Stimulated activated CD8-positive, alpha-beta memory T cell treated with anti-CD3 and anti-CD28 coated beads, Interleukin-7, amount 100 ng/mL, for 48 hours (primary cell): ENCODE measurements at regions not wholly inside any gene's neighbourhood (a gene's known extent, or its start where the extent isn't known, plus 50 kb on each side); places are given as distances from the start of the nearest gene placed in this dataset.

Experiments
- DNase-seq, 2 donors: peaks; one replicate each; pipeline ENCODE4 v3.0.0-alpha.2; 2020; ENCODE audit warnings: low read depth in 1 of 2; ENCODE audit errors: extremely low read depth in 1 of 2

- no peak for DNase-seq
Measured at GRCh38 chr10:64067009-64067606, 545.9 kb downstream of the REEP3 start.

DNA sequence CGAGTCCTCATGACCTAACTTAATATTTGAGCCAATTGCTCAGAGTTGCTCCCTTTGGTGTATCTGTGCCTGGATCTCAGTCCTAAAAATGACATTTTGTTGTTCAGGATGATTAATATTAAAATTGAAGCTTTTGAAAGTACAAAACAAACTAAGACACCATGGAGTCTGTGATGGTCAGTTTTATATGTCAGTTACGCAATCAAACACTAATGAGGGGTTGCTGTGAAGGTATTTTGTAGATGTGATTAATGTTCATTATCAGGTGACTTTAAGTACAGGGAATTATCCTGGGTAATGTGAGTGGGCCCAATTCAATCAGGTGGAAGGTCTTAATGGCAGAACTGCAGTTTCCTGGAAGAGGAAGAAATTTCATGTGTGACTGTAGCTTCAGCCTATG is 546.7 kb downstream of the REEP3 start:
- no peak for DNase-seq

- no peak for DNase-seq
Measured at GRCh38 chr10:64070241-64070640, 549.0 kb downstream of the REEP3 start.

- no peak for DNase-seq
Measured at GRCh38 chr10:64071218-64071617, 550.0 kb downstream of the REEP3 start.

DNA sequence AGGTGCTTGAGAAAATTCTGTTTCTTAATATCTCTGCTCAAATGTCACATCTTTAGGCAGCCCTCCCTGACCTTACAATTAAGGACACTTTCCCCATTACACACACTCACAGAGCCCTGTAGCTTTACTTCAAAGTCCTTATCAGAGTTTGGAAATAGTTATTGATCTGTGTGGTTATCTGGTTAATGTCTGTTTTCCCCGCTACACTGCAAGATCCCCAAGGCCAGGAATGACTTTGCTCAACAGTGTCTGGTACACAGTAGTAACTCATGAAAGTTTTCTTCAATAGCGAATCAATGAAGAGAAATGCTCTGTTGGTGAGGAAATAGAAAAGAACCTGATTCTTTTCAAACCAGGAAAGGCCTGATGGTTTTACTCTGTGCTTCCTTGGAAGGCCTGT is 554.4 kb downstream of the REEP3 start:
- no peak for DNase-seq

- no peak for DNase-seq
Measured at GRCh38 chr10:64076322-64076940, 555.2 kb downstream of the REEP3 start.

DNA sequence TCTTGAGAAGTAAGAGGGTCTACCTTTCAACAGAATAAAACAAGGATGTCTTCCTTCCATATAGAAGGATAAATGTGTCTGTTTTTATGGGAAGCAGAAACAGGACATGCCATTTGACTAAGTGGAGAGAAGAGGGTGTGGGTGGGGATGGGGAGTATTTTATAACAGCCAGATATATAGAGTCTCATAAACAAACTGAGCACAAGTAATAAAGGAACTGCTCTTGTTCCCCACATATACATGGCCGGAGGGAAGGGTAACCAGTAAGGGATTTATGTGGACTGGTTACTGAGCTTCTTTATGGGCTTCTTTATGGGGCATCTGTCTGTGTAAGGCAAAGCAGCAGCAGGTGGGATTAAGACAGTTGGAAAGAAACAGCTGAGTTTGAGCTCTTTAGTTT is 558.1 kb downstream of the REEP3 start:
- no peak for DNase-seq

- DNase-seq: no peak
Measured at GRCh38 chr10:64080071-64080470, 558.9 kb downstream of the REEP3 start.

DNA sequence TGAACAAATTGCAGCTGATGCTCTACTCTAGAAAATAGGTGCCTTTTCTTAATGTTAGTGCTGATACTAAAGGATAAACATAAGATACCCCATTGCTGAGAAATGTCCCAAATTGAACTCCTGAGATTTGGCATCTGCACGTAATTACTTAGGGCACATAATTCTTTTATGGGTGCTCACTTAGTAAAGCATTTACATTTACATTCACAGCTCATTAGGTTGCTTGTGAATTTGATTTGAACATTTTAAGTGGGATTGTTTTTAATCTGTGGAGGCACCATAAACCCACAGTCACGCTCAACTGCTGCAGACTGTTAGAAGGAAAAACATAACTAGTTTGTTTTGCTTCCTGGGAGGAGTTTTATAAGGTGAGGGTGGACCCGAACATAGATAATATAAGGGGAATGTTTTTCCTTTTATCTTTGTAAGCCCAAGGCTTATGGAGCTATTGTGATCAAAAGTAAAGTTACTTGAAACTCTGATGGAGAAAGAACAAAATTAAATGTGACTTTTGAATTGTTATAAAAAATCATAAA is 560.8 kb downstream of the REEP3 start:
- no peak for DNase-seq

DNA sequence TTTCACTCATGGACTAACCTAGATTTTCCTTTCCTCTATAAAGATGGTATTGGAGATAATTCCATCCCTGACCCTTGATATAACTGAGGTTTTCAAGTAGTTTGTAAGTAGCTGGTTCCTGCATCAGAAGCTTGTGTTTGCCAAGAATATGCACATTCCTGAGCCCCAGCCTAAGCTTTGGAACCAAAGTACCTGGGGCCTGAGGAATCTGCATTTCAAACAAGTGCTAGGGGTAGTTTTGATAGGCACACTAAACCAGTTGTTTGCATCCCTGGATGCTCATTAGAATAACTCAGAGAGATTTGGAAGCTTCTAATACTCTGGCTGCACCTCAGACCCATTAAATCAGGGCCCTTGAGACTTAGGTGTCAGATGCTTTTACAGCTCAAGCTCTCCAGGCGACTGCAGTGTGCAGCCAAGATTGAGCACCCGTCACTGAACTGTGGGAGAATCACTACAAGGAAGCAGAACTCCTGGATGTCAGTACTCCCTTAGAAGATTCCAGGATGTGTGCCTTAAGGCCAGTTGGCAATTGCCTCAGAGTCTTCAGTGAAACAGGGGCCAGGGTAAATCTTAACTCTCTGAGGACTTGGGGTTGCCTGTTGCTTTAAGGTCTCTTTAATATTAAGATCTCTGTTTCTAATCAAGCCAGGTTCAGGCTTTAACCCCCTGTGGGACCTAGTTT is 565.0 kb downstream of the REEP3 start:
- DNase-seq: no peak

GRCh38 chr10:64089648-64090047 is 568.4 kb downstream of the REEP3 start:
- no peak for DNase-seq

DNA sequence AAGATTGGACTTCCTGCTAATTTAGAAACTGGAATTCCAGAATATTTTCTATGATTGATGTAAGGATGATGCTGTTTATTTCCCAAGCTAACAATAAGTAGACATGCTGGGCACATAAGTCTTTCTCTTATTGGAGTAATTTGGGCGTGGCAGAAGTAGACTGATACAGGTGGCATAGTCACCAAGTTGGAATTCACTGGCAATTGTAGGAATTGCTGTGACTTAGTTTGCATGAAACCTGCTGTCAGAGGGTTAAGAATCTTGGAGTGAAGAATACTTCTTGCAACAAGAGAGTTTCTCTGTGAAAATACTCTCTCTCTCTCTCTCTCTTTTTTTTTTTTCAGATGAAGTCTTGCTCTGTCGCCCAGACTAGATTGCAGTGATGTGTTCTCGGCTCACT is 569.7 kb downstream of the REEP3 start:
- no peak for DNase-seq

DNA sequence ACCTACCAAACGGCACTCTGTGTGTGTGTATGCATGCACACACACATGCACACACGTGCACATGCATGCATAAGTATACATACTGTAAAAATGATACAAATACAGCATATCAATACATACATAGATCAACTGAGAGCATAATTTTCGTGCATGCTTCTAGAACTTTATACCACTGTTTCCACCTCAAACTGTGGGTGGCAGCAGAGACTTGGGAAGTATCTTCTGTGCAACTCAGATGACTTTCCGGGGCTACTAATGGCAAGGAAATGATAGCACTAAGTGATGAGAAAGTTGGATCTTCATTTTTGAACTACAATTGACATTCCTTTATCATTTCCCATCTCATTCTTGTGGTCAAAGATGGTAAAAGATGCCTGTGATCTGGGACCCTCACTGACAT is 570.7 kb downstream of the REEP3 start:
- DNase-seq: no peak

- DNase-seq: no peak
Measured at GRCh38 chr10:64093304-64093703, 572.1 kb downstream of the REEP3 start.

GRCh38 chr10:64093946-64094535 is 572.8 kb downstream of the REEP3 start:
- DNase-seq: no peak

DNA sequence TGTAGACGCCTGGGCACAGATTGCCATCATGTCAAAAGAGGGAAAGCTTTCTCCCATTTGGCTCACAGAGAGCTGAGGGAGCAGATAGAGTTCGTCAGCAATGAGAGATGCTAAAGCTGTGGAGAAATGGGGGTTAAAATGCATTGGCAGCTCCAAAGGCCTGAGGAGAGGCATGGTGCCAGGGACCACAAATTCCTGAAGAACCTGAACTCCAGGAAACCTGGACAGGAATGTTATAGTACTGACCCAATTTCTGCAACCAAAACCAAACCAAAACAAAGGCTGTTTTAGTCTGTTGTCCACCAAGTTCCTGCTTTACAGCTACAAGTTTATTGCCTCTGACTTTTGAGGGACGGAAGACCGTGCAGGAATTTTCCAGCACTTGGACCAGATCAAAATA is 575.7 kb downstream of the REEP3 start:
- DNase-seq: no peak

GRCh38 chr10:64097391-64098122 is 576.4 kb downstream of the REEP3 start:
- no peak for DNase-seq

GRCh38 chr10:64098994-64099393 is 577.8 kb downstream of the REEP3 start:
- DNase-seq: no peak

GRCh38 chr10:64101606-64102263 is 580.5 kb downstream of the REEP3 start:
- DNase-seq: no peak

DNA sequence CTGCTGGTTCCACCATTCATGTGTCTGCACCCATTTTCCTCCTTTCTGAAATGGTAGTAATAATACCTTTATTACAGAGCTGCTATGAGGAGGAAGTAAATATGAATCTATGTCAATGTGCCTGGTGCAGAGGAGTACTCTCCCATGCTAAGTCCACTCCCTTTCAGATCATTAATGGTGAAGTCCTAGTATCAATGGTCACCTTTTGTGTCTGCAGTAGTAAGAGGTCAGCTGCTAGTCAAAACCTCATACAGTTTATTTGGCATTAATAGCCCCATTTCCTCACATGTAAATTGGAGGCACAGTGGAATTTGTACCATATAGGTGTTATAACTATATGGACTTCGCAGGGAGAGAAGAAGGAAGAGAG is 581.0 kb downstream of the REEP3 start:
- no peak for DNase-seq

- no peak for DNase-seq
Measured at GRCh38 chr10:64102916-64103315, 581.7 kb downstream of the REEP3 start.
